Breast epithelium (tissue), 4 donors: ENCODE measurements at regions not wholly inside any gene's neighbourhood (a gene's known extent, or its start where the extent isn't known, plus 50 kb on each side); places are given as distances from the start of the nearest gene placed in this dataset.

Experiments
- DNase-seq, 2 donors: peaks; one replicate each; pipeline ENCODE4 v3.0.0-alpha.2; 2019; ENCODE audit warnings: low spot score in 2 of 2
- H3K27ac ChIP-seq, 2 donors: fragments of 200-600 bp; sonication (generic) in 1 of 2; one replicate each; pipeline ENCODE4 v1.5.1; 2016 to 2019; ENCODE audit warnings: mild to moderate bottlenecking in 1 of 2
- H3K27me3 ChIP-seq, 2 donors: fragments of 200-600 bp; sonication (generic) in 1 of 2; one replicate each; pipeline versions ENCODE4 v1.5.1 to v1.6.0; 2017 to 2019; ENCODE audit warnings: control low read depth in 1 of 2, mild to moderate bottlenecking in 1 of 2
- H3K36me3 ChIP-seq: fragments of 200-600 bp; one replicate; pipeline ENCODE4 v1.5.1; 2019
- H3K4me1 ChIP-seq, 2 donors: fragments of 200-600 bp; sonication (generic); one replicate each; pipeline ENCODE4 v1.5.1; 2016 to 2019; ENCODE audit warnings: control low read depth in 1 of 2
- H3K4me3 ChIP-seq, 3 donors: fragments of 200-600 bp; sonication (generic); 1 replicate in 2 of 3; 2 replicates in 1 of 3; pipeline ENCODE4 v1.5.1; 2016 to 2019; ENCODE audit warnings: mild to moderate bottlenecking in 3 of 3, moderate library complexity in 2 of 3
- H3K9me3 ChIP-seq, 2 donors: fragments of 200-600 bp; sonication (generic) in 1 of 2; one replicate each; pipeline ENCODE4 v1.5.1; 2016 to 2019; ENCODE audit warnings: control low read depth in 1 of 2
- POLR2A ChIP-seq: fragments of 450-650 bp; IDR thresholded peaks from one replicate; pipeline ENCODE4 v1.6.1; 2016; ENCODE audit warnings: antibody characterized with exemption, mild to moderate bottlenecking, moderate library complexity
- POLR2AphosphoS5 ChIP-seq, 3 donors: sonication (generic); formaldehyde crosslinking; IDR thresholded peaks; one replicate each; pipeline ENCODE4 v1.6.1; 2017; ENCODE audit warnings: antibody characterized with exemption in 3 of 3
- intact Hi-C: fragments of 100-400 bp; cut with DNase I; formaldehyde crosslinking; loops from one replicate; pipeline ENCODE4 v1.15.1; 2023; ENCODE audit warnings: low total_unique reads
- TF ChIP-seq, protein P1 (sequence below), 3 donors: fragments of 450-650 bp; IDR thresholded peaks; one replicate each; pipeline ENCODE4 v1.5.1; 2016 to 2017; ENCODE audit warnings: antibody characterized with exemption in 3 of 3, mild to moderate bottlenecking in 3 of 3, moderate library complexity in 3 of 3

DNA sequence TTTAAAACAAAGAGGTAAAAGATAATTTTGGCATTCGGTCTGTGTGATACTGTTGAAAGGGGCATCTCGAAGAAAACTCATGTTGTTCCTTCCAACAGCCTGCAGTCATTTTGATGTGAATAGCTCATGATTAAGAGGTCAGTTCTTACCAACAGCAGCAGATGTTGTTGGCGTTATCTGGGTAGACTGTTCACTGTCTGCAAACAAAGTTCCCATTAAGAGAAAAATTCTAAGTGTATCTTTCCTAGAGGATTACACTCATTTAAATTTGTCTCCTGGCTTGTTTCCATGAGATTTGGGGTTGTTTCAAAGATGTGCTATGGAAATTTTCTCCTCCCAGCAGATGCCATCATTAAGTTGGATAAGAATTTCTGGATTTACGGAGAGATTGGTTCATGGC lies 138.2 kb upstream of the RORB start:
- intact Hi-C loops, result no loop called here
- DNase-seq, result no peak
- no peaks in the 10 kb centered on the region for H3K36me3 ChIP-seq
- H3K4me3 ChIP-seq, result no peak overlapping the region
- no peak overlapping the region for H3K27ac ChIP-seq
- TF ChIP-seq POLR2A (no peak), POLR2AphosphoS5 (IDR thresholded peaks at IDR 0.05) (no peak)
- TF ChIP-seq, protein P1, sequence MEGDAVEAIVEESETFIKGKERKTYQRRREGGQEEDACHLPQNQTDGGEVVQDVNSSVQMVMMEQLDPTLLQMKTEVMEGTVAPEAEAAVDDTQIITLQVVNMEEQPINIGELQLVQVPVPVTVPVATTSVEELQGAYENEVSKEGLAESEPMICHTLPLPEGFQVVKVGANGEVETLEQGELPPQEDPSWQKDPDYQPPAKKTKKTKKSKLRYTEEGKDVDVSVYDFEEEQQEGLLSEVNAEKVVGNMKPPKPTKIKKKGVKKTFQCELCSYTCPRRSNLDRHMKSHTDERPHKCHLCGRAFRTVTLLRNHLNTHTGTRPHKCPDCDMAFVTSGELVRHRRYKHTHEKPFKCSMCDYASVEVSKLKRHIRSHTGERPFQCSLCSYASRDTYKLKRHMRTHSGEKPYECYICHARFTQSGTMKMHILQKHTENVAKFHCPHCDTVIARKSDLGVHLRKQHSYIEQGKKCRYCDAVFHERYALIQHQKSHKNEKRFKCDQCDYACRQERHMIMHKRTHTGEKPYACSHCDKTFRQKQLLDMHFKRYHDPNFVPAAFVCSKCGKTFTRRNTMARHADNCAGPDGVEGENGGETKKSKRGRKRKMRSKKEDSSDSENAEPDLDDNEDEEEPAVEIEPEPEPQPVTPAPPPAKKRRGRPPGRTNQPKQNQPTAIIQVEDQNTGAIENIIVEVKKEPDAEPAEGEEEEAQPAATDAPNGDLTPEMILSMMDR (IDR thresholded peaks at IDR 0.05), result no peak
- no peaks in the 10 kb centered on the region for H3K9me3 ChIP-seq
- no peaks in the 10 kb centered on the region for H3K4me1 ChIP-seq
- H3K27me3 ChIP-seq, result no peaks in the 10 kb centered on the region

DNA sequence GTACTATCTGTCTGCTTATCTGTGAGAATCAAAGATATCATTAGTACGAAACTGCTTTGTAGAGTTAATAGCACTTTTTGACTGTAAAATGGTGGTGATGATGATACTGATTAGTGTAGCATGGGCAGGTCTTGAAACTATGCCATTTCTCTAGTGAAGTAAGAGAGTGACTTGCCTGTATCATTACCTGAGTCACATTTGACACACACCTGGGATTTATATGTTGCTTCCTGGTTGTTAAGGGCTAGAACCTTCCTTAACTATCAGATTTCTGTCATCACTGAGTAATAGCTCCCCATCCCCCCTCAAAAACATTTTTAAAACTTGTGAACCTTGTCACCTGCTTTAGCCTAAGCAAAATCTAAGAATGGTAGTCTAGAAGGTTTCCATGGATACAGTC lies 135.6 kb upstream of the RORB start:
- Histone ChIP-seq H3K27me3 (no peaks in the 10 kb centered on the region), H3K9me3 (no peaks in the 10 kb centered on the region), H3K36me3 (no peaks in the 10 kb centered on the region), H3K27ac (no peak overlapping the region), H3K4me3 (no peak overlapping the region), H3K4me1 (no peaks in the 10 kb centered on the region)
- no peak for TF ChIP-seq POLR2AphosphoS5 (IDR thresholded peaks at IDR 0.05)
- no peak for TF ChIP-seq POLR2A
- TF ChIP-seq, protein P1 (IDR thresholded peaks at IDR 0.05), result no peak
- intact Hi-C loops, result no loop called here
- DNase-seq, result no peak

DNA sequence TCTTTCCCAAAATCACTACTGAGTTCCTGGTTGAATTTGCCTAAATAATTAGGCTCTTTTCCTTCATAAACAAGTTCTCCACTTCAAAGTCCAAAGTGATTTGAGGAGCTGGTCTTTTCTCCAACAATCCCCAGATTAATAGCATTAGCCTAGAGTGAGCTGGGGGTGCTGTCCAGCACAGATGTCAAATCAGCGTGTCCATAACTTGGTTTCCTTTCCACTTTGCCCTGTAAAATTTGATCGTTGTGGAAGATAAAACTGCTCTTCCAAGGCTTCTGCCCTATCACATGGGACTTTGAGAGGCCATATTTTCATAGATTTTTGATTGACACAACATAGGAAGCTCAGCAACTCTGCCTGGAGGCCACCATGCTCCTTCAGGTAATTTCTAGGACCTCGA lies 134.7 kb upstream of the RORB start:
- TF ChIP-seq POLR2AphosphoS5 (IDR thresholded peaks at IDR 0.05) (no peak), POLR2A (no peak)
- TF ChIP-seq, protein P1 (IDR thresholded peaks at IDR 0.05), result no peak
- DNase-seq, result no peak
- no peaks in the 10 kb centered on the region for H3K36me3 ChIP-seq
- H3K4me3 ChIP-seq, result no peak overlapping the region
- no peaks in the 10 kb centered on the region for H3K27me3 ChIP-seq
- intact Hi-C loops, result no loop called here
- no peak overlapping the region for H3K27ac ChIP-seq
- no peaks in the 10 kb centered on the region for H3K4me1 ChIP-seq
- H3K9me3 ChIP-seq, result no peaks in the 10 kb centered on the region

GRCh38 chr9:74366111-74366510 lies 131.0 kb upstream of the RORB start:
- Histone ChIP-seq H3K27me3 (no peaks in the 10 kb centered on the region), H3K36me3 (no peaks in the 10 kb centered on the region), H3K4me1 (no peaks in the 10 kb centered on the region), H3K4me3 (no peak overlapping the region), H3K27ac (no peak overlapping the region), H3K9me3 (no peaks in the 10 kb centered on the region)
- no peak for DNase-seq
- TF ChIP-seq POLR2A (no peak), POLR2AphosphoS5 (IDR thresholded peaks at IDR 0.05) (no peak)
- TF ChIP-seq, protein P1 (IDR thresholded peaks at IDR 0.05), result no peak
- intact Hi-C loops, result loop anchor here (5.0 kb wide), 1 partner anchor 644 kb away; no protein-coding TSS in a partner anchor

GRCh38 chr9:74369844-74370243 lies 127.3 kb upstream of the RORB start:
- Histone ChIP-seq H3K36me3 (peaks cover 3% of the 10 kb centered on the region), H3K27me3 (no peaks in the 10 kb centered on the region), H3K9me3 (no peaks in the 10 kb centered on the region), H3K4me1 (no peaks in the 10 kb centered on the region), H3K27ac (no peak overlapping the region), H3K4me3 (no peak overlapping the region)
- no peak for DNase-seq
- intact Hi-C loops, result loop anchor here (5.0 kb wide), 1 partner anchor 648 kb away; no protein-coding TSS in a partner anchor
- TF ChIP-seq POLR2AphosphoS5 (IDR thresholded peaks at IDR 0.05), result no peak
- TF ChIP-seq POLR2A, result no peak
- TF ChIP-seq, protein P1 (IDR thresholded peaks at IDR 0.05), result no peak
